Left cardiac atrium (tissue), 4 donors: ENCODE measurements at regions not wholly inside any gene's neighbourhood (a gene's known extent, or its start where the extent isn't known, plus 50 kb on each side); places are given as distances from the start of the nearest gene placed in this dataset.

Experiments
- ATAC-seq, 2 donors: fragments of 200-7000 bp; cut with Tn5 transposase; one replicate each; pipeline ENCODE4 v1.9.1; 2020; ENCODE audit warnings: mild to moderate bottlenecking in 2 of 2, moderate library complexity in 2 of 2
- DNase-seq: peaks from one replicate; pipeline ENCODE4 v3.0.0-alpha.2; 2020
- intact Hi-C, 2 donors: fragments of 100-400 bp; cut with DNase I; formaldehyde crosslinking; loops; one replicate each; pipeline versions ENCODE4 v1.14.1 to v1.15.1; 2022 to 2023
- donor health status: DM: no; HTN: yes; CAD: no.
- donor health status: DM: no; HTN: yes; CAD: no; lungs with severe emphysema.
- donor health status: DM: yes; HTN: yes; CAD: no.
- donor health status: Dilated cardiomyopathy.

- DNase-seq (no peak), ATAC-seq (no peak)
- intact Hi-C loops = no loop called here
These were observed 65.3 kb upstream of the MYOCD start for GRCh38 chr17:12600349-12600748.

- DNase-seq (no peak), ATAC-seq (no peak)
- intact Hi-C loops = no loop called here
These were observed 62.1 kb upstream of the MYOCD start for GRCh38 chr17:12603566-12603965.

- no peak for ATAC-seq
- intact Hi-C loops = no loop called here
These were observed 60.5 kb upstream of the MYOCD start for GRCh38 chr17:12605222-12605621.

GRCh38 chr17:12613566-12613965 lies 52.1 kb upstream of the MYOCD start:
- ATAC-seq (no peak), DNase-seq (no peak)
- intact Hi-C loops = no loop called here

More at GRCh38 chr17:12605222-12605621, 60.5 kb upstream of the MYOCD start:
- DNase-seq = no peak
